IMR-90 (cell line): ENCODE measurements at regions not wholly inside any gene's neighbourhood (a gene's known extent, or its start where the extent isn't known, plus 50 kb on each side); places are given as distances from the start of the nearest gene placed in this dataset.

Experiments
- BHLHE40 ChIP-seq: fragments of 150-350 bp; IDR thresholded peaks from 2 replicates; pipeline ENCODE4 v1.6.1; 2016; ENCODE audit warnings: mild to moderate bottlenecking, low read depth, low read length
- CEBPB ChIP-seq: IDR thresholded peaks from 2 replicates; pipeline ENCODE4 v1.6.1; 2012; ENCODE audit warnings: low read depth, low read length, improper control_type of control experiment
- CHD1 ChIP-seq: IDR thresholded peaks from 2 replicates; pipeline ENCODE4 v1.6.1; 2012; ENCODE audit warnings: low read depth, low read length, improper control_type of control experiment
- CTCF ChIP-seq: conservative IDR thresholded peaks from 2 replicates; pipeline ENCODE4 v1.5.1; 2012; ENCODE audit warnings: mild to moderate bottlenecking, low read depth, low read length, improper control_type of control experiment
- ELK1 ChIP-seq: fragments of 150-350 bp; IDR thresholded peaks from 2 replicates; pipeline ENCODE4 v1.6.1; 2016; ENCODE audit warnings: low read depth, mild to moderate bottlenecking, low read length, moderate library complexity, borderline replicate concordance
- FOS ChIP-seq: fragments of 150-350 bp; IDR thresholded peaks from 2 replicates; pipeline ENCODE4 v1.6.1; 2016; ENCODE audit warnings: low read depth, low read length
- MAFK ChIP-seq: IDR thresholded peaks from 2 replicates; pipeline ENCODE4 v1.6.1; 2012; ENCODE audit warnings: low read depth, low read length, improper control_type of control experiment
- POLR2A ChIP-seq: IDR thresholded peaks from 2 replicates; pipeline ENCODE4 v1.6.1; 2012; ENCODE audit warnings: mild to moderate bottlenecking, low read depth, low read length
- RAD21 ChIP-seq: IDR thresholded peaks from 2 replicates; pipeline ENCODE4 v1.6.1; 2012; ENCODE audit warnings: low read length, improper control_type of control experiment
- RCOR1 ChIP-seq: IDR thresholded peaks from 2 replicates; pipeline ENCODE4 v1.6.1; 2012; ENCODE audit warnings: mild to moderate bottlenecking, low read length, improper control_type of control experiment; ENCODE audit not compliant: insufficient replicate concordance
- RFX5 ChIP-seq: IDR thresholded peaks from 2 replicates; pipeline ENCODE4 v1.8.0; 2012; ENCODE audit warnings: low read depth, mild to moderate bottlenecking, low read length, moderate library complexity
- USF2 ChIP-seq: fragments of 150-350 bp; IDR thresholded peaks from 2 replicates; pipeline ENCODE4 v1.6.1; 2017; ENCODE audit warnings: mild to moderate bottlenecking, antibody characterized with exemption, low read length, low read depth

- TF ChIP-seq CTCF (no peak), USF2 (no peak), RAD21 (no peak), FOS (no peak), CEBPB (no peak), MAFK (no peak), POLR2A (no peak), BHLHE40 (no peak), ELK1 (no peak), CHD1 (no peak), RFX5 (no peak), RCOR1 (no peak)
These were observed 128.0 kb upstream of the MCHR2 start for GRCh38 chr6:100121854-100122609.
